ENCODE measurements at regions not wholly inside any gene's neighbourhood (a gene's known extent, or its start where the extent isn't known, plus 50 kb on each side); places are given as distances from the start of the nearest gene placed in this dataset.

- DNase-seq: no peak
Observed at GRCh38 chr18:57991552-57991951, 52.5 kb upstream of the NEDD4L start.

DNA sequence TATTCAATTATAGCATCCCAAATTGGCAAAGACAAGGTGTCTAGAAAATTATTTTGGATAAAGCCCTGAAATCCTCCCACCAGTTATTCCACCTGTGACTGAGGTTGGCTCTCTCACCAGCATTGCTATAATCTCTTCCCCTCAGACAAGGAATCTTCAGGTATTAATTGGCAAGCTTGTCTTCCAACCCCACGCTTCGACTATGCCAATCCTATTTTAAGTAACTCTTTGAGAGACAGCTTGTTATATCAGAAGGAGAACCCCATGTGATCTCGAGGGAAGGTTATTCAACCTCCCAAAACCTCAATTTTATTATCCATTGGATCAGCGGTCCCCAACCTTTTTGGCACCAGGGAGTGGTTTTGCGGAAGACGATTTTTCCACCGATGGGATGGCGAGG, 54.5 kb upstream of the NEDD4L start:
- no peak for DNase-seq

DNA sequence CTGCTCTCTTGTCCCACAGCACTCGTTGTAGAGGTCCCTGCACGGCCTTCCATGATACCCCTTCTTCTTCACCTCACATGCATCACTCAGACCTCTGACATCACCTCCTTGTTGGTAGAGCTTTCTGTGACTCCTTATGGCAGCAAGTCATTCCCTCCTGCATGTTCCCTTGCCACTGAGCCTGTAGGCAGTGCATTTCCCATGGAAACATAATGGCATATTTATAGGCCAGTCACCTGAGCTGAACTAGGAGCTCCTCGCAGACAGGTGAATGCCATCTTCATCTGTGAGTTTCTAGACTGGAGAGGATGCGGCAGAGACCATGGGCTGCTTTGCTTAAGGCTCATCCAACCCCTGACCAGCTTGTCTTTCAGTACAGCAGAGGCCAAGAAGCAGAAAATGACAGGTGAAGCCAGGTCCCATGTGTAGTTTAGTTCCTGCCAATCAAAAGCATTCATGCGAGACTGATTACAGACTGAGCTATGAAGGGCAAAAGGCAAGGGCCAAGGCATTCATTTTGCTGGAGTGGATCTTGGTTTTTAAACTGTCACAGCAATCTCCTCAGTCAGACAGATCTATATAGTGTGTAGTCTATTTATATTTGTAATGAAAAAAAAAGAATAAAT, 59.4 kb upstream of the NEDD4L start:
- peak; percentile 72 for DNase-seq

- DNase-seq: no peak
Observed at GRCh38 chr18:57983965-57984364, 60.1 kb upstream of the NEDD4L start.

DNA sequence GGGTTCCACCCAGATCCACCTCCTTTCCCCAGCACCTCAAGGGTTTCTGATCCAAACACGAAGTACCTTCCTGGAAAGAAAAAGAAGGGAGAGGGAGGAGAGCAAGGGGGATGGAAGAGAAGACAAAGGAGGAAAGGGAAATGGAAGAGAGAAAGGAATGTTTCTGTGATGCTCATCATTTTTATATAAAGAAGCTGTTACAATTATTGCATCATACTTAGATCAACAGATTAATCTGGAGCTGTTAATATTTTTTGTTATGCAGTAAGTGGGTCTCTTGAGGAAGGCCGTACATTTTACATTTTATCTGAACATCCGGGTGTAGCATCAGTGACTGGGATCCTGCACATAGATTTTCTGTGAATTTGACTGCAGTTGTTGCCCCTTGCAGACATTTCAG, 60.6 kb upstream of the NEDD4L start:
- DNase-seq: no peak

- DNase-seq: no peak
Observed at GRCh38 chr18:57982372-57983021, 61.5 kb upstream of the NEDD4L start.

GRCh38 chr18:57981308-57982028, 62.6 kb upstream of the NEDD4L start:
- no peak for DNase-seq

- peak; percentile 56 for DNase-seq
Observed at GRCh38 chr18:57980573-57981307, 63.3 kb upstream of the NEDD4L start.

GRCh38 chr18:57976230-57976773, 67.7 kb upstream of the NEDD4L start:
- DNase-seq: no peak

GRCh38 chr18:57975805-57976204, 68.2 kb upstream of the NEDD4L start:
- DNase-seq: no peak

DNA sequence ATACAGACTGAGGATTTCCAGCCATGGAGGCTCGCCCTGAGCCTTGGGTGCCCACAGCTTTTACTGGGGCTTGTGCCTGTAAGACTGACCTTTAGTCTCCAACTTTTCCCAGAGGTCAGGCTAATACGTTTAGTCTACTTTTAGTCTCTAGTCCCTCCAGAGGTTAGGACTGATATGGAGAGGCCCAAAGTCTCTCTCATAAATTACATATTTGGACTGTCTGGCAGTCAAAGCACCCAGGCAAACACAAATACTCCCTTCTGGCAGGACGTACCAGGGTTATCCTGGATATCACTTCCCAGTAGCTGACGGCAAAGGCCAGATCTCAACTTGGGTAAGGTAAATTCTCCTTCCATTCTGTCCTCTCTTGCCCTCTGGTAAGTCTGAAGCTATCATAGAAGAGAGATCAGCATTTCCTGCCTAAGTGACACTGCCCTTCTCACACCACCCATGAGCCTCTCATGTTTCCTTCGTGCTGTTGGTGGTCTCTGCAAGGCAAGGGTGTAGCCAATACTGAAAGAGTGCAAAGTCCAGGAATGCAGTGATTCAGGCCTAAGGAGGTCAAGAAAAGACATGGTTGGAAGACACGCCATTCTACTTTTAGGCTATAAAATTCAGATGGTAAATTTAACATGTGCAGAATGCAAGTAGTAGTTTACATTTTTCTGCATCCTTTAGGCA, 69.3 kb upstream of the NEDD4L start:
- no peak for DNase-seq

- DNase-seq: no peak
Observed at GRCh38 chr18:57973889-57974288, 70.1 kb upstream of the NEDD4L start.

- no peak for DNase-seq
Observed at GRCh38 chr18:57970356-57971095, 73.5 kb upstream of the NEDD4L start.

DNA sequence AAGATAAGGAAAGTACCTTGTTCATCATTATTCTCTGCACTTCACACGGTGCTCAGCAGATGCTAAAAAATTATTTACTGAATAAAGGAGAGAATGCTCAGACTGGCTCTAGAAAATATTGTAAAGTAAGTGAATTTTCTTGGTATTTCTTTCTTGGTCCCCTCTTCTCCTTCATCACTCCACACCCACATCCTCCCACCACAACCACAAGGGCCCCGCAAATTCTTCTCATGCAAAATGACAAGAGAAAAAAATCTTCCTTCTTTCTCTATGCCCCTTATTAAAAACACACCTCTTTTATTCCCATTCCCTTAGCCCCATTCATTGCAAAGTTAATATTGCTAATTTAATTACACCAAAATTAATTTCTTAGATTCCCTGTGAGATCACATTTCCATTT, 74.2 kb upstream of the NEDD4L start:
- DNase-seq: no peak

GRCh38 chr18:57965246-57965645, 78.8 kb upstream of the NEDD4L start:
- no peak for DNase-seq

GRCh38 chr18:57961876-57962505, 82.0 kb upstream of the NEDD4L start:
- no peak for DNase-seq

GRCh38 chr18:57961411-57961810, 82.6 kb upstream of the NEDD4L start:
- DNase-seq: no peak

DNA sequence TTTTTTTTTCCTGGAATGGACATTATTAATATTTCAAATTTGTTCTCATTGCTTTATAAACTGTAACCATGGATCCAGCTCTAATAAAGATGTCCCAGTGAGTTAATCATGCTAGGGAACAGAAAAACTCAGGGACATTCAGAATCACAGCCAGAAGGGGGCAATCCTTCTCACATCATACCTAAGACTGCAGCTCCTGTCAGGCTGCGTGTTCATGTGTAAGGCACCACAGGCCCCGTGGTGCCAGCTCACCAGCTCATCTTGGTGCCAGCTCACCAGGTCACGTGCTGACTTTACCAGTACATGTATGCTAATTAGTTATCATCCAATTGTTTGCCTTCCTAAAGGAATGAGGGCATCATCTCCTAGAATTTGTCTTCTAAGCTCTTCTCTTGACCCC, 84.7 kb upstream of the NEDD4L start:
- DNase-seq: peak; percentile 35

DNA sequence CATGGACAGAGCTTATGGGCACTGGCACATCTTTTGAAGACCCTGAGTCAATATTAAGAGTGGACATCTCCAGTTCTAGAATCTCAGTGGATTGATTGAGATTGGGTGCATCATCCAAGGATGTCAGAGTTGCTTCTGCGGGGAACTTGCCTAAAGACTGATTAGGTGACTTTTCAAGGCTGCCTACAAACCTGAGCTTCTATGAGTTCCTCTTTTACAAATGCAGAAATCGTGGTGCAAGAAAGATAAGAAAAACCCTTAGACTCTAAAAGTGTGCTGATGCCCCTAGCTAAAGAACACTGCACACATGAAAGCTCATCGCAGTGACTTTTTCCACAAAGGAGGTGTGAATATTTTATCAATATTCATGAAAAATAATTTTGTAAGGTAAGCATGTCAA, 86.8 kb upstream of the NEDD4L start:
- DNase-seq: no peak

GRCh38 chr18:57956491-57956890, 87.5 kb upstream of the NEDD4L start:
- DNase-seq: no peak

DNA sequence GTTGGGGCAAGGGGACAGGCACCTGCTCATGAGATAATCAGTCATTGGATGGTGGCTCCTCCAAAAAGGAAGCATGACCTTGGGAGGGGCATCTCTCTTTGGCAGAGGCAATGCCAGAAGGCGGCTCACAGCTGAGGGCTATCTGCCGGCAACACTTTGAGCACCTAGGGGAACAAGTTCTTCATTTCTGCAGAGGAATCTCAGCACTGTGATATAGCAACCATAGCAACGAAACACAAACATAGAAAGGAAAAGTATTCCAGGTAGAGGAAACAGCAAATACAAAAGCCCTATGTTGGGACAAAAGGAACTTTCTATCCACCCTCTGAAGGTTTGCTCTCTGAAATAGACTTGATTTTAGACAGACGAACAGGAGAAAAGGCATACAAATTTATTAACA, 89.1 kb upstream of the NEDD4L start:
- no peak for DNase-seq

- no peak for DNase-seq
Observed at GRCh38 chr18:57953883-57954282, 90.1 kb upstream of the NEDD4L start.
